SK-N-SH treated with all-trans-retinoic acid at 6 μM for 48 hours (cell line): ENCODE measurements at regions not wholly inside any gene's neighbourhood (a gene's known extent, or its start where the extent isn't known, plus 50 kb on each side); places are given as distances from the start of the nearest gene placed in this dataset.

ENCODE experiments used
- ATAC-seq: fragments of 200-7000 bp; cut with Tn5 transposase; 3 replicates; pipeline ENCODE4 v1.9.1; 2020; ENCODE audit warnings: mild to moderate bottlenecking, moderate library complexity
- BACH2 ChIP-seq: fragments of 250-450 bp; sonication (Bioruptor Pico); IDR thresholded peaks from 2 replicates; pipeline ENCODE4 v1.9.0; 2021; ENCODE audit warnings: mild to moderate bottlenecking, borderline replicate concordance
- CSDC2 ChIP-seq: fragments of 250-450 bp; sonication (Bioruptor Pico); IDR thresholded peaks from 2 replicates; pipeline ENCODE4 v1.5.0; 2020; ENCODE audit warnings: mild to moderate bottlenecking, moderate library complexity
- ESRRG ChIP-seq: fragments of 250-450 bp; sonication (Bioruptor Pico); IDR thresholded peaks from 2 replicates; pipeline ENCODE4 v1.6.1; 2021; ENCODE audit warnings: mild to moderate bottlenecking
- OSR1 ChIP-seq: fragments of 250-450 bp; sonication (Bioruptor Pico); IDR thresholded peaks from 2 replicates; pipeline ENCODE4 v1.8.0; 2022; ENCODE audit warnings: moderate library complexity, mild to moderate bottlenecking, inconsistent platforms
- PPARA ChIP-seq: fragments of 250-450 bp; sonication (Bioruptor Pico); IDR thresholded peaks from 2 replicates; pipeline ENCODE4 v1.5.0; 2020; ENCODE audit warnings: mild to moderate bottlenecking, borderline replicate concordance
- RARB ChIP-seq: fragments of 250-450 bp; sonication (Bioruptor Pico); IDR thresholded peaks from 2 replicates; pipeline ENCODE4 v1.8.0; 2021; ENCODE audit warnings: mild to moderate bottlenecking, moderate library complexity
- SNAI2 ChIP-seq: fragments of 250-450 bp; sonication (Bioruptor Pico); IDR thresholded peaks from 2 replicates; pipeline ENCODE4 v1.5.0; 2020; ENCODE audit warnings: mild to moderate bottlenecking, moderate library complexity
- TCF4 ChIP-seq: fragments of 250-450 bp; sonication (Bioruptor Pico); IDR thresholded peaks from 2 replicates; pipeline ENCODE4 v1.8.0; 2021; ENCODE audit warnings: mild to moderate bottlenecking, moderate library complexity, borderline replicate concordance
- TOX ChIP-seq: fragments of 250-450 bp; sonication (Bioruptor Pico); IDR thresholded peaks from 2 replicates; pipeline ENCODE4 v1.8.0; 2021; ENCODE audit warnings: mild to moderate bottlenecking, moderate library complexity, borderline replicate concordance
- ZC3H10 ChIP-seq: fragments of 250-450 bp; sonication (Bioruptor Pico); IDR thresholded peaks from 2 replicates; pipeline ENCODE4 v1.5.1; 2021; ENCODE audit warnings: mild to moderate bottlenecking, moderate library complexity
- ZFP3 ChIP-seq: fragments of 250-450 bp; sonication (Bioruptor Pico); IDR thresholded peaks from 2 replicates; pipeline ENCODE4 v1.5.0; 2020; ENCODE audit warnings: mild to moderate bottlenecking, moderate library complexity
- ZFP30 ChIP-seq: fragments of 450-650 bp; formaldehyde crosslinking; IDR thresholded peaks from 2 replicates; pipeline ENCODE4 v1.5.0; 2022; ENCODE audit warnings: mild to moderate bottlenecking, moderate library complexity
- ZNF565 ChIP-seq: fragments of 450-650 bp; formaldehyde crosslinking; conservative IDR thresholded peaks from 2 replicates; pipeline ENCODE4 v1.5.0; 2020; ENCODE audit warnings: low read depth, mild to moderate bottlenecking, moderate library complexity
- ZNF70 ChIP-seq: fragments of 450-650 bp; formaldehyde crosslinking; IDR thresholded peaks from 2 replicates; pipeline ENCODE4 v1.5.0; 2020; ENCODE audit warnings: mild to moderate bottlenecking, moderate library complexity
- ZNF8 ChIP-seq: fragments of 450-650 bp; formaldehyde crosslinking; IDR thresholded peaks from 2 replicates; pipeline ENCODE4 v1.5.0; 2020; ENCODE audit warnings: mild to moderate bottlenecking, moderate library complexity
- TF ChIP-seq, protein P1 (sequence below): fragments of 250-450 bp; sonication (Bioruptor Pico); IDR thresholded peaks from 2 replicates; pipeline ENCODE4 v1.8.0; 2020; ENCODE audit warnings: mild to moderate bottlenecking, moderate library complexity, borderline replicate concordance
- TF ChIP-seq, protein P2 (sequence below): fragments of 250-450 bp; sonication (Bioruptor Pico); IDR thresholded peaks from 2 replicates; pipeline ENCODE4 v1.5.1; 2021; ENCODE audit warnings: mild to moderate bottlenecking, moderate library complexity
- TF ChIP-seq, protein P3 (sequence below): fragments of 250-450 bp; sonication (Bioruptor Pico); IDR thresholded peaks from 2 replicates; pipeline ENCODE4 v1.5.0; 2020; ENCODE audit warnings: mild to moderate bottlenecking, moderate library complexity
- TF ChIP-seq, protein P4 (sequence below): fragments of 250-450 bp; sonication (Bioruptor Pico); IDR thresholded peaks from 2 replicates; pipeline ENCODE4 v1.5.1; 2020; ENCODE audit warnings: low read depth, mild to moderate bottlenecking, moderate library complexity
- TF ChIP-seq, protein P5 (sequence below): fragments of 250-450 bp; sonication (Bioruptor Pico); IDR thresholded peaks from 2 replicates; pipeline ENCODE4 v1.8.0; 2021; ENCODE audit warnings: low read depth, mild to moderate bottlenecking, moderate library complexity, borderline replicate concordance

DNA sequence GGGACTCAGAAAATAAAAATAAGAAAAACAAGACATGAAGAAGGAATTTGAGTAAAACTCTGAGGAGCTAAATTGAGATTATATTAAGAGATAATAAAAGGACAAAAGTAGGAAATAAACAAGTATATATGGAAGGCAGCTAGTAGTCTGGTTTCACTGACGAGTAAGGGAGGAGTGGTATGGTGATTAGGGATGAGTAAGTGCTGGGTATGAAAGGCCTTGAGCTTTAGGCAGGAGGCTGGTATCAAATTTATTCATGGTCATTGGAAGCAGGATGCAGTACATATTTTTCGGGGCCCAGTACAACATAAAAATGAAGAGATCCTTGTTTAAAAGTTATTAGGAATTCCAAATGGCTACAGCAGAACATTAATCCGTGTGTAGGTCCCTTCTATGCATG is 789.7 kb upstream of the PRMT6 start:
- ATAC-seq, result no peak
- no peak for TF ChIP-seq ESRRG (CRISPR knock-in tag)
- TF ChIP-seq TOX (CRISPR knock-in tag), result no peak
- no peak for TF ChIP-seq ZNF8 (CRISPR knock-in tag)
- TF ChIP-seq, protein P1, sequence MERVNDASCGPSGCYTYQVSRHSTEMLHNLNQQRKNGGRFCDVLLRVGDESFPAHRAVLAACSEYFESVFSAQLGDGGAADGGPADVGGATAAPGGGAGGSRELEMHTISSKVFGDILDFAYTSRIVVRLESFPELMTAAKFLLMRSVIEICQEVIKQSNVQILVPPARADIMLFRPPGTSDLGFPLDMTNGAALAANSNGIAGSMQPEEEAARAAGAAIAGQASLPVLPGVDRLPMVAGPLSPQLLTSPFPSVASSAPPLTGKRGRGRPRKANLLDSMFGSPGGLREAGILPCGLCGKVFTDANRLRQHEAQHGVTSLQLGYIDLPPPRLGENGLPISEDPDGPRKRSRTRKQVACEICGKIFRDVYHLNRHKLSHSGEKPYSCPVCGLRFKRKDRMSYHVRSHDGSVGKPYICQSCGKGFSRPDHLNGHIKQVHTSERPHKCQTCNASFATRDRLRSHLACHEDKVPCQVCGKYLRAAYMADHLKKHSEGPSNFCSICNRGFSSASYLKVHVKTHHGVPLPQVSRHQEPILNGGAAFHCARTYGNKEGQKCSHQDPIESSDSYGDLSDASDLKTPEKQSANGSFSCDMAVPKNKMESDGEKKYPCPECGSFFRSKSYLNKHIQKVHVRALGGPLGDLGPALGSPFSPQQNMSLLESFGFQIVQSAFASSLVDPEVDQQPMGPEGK (CRISPR knock-in tag), result no peak

DNA sequence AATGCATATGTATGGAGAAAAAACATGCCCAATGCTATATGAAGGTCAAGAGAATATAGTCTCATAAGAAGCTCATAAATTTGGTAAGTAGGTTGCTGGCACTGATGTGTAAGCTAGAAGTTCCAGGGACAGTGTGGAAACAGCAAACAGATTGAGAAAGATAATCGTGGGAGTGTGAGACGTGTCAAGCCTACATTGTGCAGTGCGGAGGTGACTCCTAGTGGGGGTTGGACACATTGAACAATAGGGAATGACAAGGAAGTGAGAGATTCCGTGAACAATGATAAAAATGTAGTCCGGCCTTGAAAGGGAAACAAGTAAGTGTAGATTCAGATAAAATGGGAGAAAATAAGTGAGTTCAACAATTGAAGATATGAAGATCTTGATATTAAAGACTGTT is 788.4 kb upstream of the PRMT6 start:
- TF ChIP-seq, protein P2, sequence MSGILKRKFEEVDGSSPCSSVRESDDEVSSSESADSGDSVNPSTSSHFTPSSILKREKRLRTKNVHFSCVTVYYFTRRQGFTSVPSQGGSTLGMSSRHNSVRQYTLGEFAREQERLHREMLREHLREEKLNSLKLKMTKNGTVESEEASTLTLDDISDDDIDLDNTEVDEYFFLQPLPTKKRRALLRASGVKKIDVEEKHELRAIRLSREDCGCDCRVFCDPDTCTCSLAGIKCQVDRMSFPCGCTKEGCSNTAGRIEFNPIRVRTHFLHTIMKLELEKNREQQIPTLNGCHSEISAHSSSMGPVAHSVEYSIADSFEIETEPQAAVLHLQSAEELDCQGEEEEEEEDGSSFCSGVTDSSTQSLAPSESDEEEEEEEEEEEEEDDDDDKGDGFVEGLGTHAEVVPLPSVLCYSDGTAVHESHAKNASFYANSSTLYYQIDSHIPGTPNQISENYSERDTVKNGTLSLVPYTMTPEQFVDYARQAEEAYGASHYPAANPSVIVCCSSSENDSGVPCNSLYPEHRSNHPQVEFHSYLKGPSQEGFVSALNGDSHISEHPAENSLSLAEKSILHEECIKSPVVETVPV (CRISPR knock-in tag), result no peak
- TF ChIP-seq ZFP30 (CRISPR knock-in tag) (no peak), BACH2 (CRISPR knock-in tag) (no peak), ZNF8 (CRISPR knock-in tag) (no peak), RARB (CRISPR knock-in tag) (no peak), ZC3H10 (CRISPR knock-in tag) (no peak), OSR1 (CRISPR knock-in tag) (no peak), ESRRG (CRISPR knock-in tag) (no peak), CSDC2 (CRISPR knock-in tag) (no peak), TOX (CRISPR knock-in tag) (no peak), PPARA (CRISPR knock-in tag) (no peak), SNAI2 (CRISPR knock-in tag) (no peak), TCF4 (CRISPR knock-in tag) (no peak)
- TF ChIP-seq, protein P3, sequence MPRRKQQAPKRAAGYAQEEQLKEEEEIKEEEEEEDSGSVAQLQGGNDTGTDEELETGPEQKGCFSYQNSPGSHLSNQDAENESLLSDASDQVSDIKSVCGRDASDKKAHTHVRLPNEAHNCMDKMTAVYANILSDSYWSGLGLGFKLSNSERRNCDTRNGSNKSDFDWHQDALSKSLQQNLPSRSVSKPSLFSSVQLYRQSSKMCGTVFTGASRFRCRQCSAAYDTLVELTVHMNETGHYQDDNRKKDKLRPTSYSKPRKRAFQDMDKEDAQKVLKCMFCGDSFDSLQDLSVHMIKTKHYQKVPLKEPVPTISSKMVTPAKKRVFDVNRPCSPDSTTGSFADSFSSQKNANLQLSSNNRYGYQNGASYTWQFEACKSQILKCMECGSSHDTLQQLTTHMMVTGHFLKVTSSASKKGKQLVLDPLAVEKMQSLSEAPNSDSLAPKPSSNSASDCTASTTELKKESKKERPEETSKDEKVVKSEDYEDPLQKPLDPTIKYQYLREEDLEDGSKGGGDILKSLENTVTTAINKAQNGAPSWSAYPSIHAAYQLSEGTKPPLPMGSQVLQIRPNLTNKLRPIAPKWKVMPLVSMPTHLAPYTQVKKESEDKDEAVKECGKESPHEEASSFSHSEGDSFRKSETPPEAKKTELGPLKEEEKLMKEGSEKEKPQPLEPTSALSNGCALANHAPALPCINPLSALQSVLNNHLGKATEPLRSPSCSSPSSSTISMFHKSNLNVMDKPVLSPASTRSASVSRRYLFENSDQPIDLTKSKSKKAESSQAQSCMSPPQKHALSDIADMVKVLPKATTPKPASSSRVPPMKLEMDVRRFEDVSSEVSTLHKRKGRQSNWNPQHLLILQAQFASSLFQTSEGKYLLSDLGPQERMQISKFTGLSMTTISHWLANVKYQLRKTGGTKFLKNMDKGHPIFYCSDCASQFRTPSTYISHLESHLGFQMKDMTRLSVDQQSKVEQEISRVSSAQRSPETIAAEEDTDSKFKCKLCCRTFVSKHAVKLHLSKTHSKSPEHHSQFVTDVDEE (CRISPR knock-in tag), result no peak
- TF ChIP-seq, protein P1 (CRISPR knock-in tag), result no peak
- TF ChIP-seq, protein P4, sequence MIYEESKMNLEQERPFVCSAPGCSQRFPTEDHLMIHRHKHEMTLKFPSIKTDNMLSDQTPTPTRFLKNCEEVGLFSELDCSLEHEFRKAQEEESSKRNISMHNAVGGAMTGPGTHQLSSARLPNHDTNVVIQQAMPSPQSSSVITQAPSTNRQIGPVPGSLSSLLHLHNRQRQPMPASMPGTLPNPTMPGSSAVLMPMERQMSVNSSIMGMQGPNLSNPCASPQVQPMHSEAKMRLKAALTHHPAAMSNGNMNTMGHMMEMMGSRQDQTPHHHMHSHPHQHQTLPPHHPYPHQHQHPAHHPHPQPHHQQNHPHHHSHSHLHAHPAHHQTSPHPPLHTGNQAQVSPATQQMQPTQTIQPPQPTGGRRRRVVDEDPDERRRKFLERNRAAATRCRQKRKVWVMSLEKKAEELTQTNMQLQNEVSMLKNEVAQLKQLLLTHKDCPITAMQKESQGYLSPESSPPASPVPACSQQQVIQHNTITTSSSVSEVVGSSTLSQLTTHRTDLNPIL (CRISPR knock-in tag), result no peak
- no peak for ATAC-seq

DNA sequence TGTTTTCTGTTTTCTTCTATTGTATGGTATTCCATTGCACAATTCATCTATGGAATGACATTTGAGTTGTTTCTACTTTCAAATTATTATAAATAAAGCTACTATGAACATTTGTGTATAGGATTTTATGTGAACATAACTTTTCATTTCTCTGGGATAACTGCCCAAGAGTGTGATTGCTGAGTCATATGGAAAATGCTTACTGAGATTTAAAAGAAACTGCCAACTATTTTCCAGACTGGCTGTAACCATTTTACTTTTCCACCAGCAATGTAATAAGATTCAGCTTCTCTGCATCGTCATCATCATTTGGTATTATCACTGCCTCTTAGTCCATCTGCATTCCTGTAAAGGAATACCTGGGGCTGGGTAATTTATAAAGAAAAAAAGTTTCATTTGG is 779.6 kb upstream of the PRMT6 start:
- ATAC-seq, result no peak
- TF ChIP-seq ZNF70 (no peak), OSR1 (CRISPR knock-in tag) (no peak), BACH2 (CRISPR knock-in tag) (no peak), ZNF565 (no peak), SNAI2 (CRISPR knock-in tag) (no peak), RARB (CRISPR knock-in tag) (no peak), ZC3H10 (CRISPR knock-in tag) (no peak), ZFP3 (CRISPR knock-in tag) (no peak)
- TF ChIP-seq, protein P1 (CRISPR knock-in tag), result no peak
- TF ChIP-seq, protein P4 (CRISPR knock-in tag), result no peak
- TF ChIP-seq, protein P2 (CRISPR knock-in tag), result no peak
- TF ChIP-seq, protein P5, sequence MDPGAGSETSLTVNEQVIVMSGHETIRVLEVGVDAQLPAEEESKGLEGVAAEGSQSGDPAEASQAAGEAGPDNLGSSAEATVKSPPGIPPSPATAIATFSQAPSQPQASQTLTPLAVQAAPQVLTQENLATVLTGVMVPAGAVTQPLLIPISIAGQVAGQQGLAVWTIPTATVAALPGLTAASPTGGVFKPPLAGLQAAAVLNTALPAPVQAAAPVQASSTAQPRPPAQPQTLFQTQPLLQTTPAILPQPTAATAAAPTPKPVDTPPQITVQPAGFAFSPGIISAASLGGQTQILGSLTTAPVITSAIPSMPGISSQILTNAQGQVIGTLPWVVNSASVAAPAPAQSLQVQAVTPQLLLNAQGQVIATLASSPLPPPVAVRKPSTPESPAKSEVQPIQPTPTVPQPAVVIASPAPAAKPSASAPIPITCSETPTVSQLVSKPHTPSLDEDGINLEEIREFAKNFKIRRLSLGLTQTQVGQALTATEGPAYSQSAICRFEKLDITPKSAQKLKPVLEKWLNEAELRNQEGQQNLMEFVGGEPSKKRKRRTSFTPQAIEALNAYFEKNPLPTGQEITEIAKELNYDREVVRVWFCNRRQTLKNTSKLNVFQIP (CRISPR knock-in tag), result no peak
- TF ChIP-seq, all 23 proteins: peak for 0
